Inflammatory macrophage treated with lipopolysaccharide for 1 hour (primary cell): ENCODE measurements at regions not wholly inside any gene's neighbourhood (a gene's known extent, or its start where the extent isn't known, plus 50 kb on each side); places are given as distances from the start of the nearest gene placed in this dataset.
"Not testable (repeated sequence)": the region's sequence is repeated elsewhere in the genome, so short reads cannot be mapped to it uniquely, and the experiment has no call there.

Experiments used
- DNase-seq, 2 donors: peaks; one replicate each; pipeline ENCODE4 v3.0.0-alpha.2; 2020 to 2022

DNA sequence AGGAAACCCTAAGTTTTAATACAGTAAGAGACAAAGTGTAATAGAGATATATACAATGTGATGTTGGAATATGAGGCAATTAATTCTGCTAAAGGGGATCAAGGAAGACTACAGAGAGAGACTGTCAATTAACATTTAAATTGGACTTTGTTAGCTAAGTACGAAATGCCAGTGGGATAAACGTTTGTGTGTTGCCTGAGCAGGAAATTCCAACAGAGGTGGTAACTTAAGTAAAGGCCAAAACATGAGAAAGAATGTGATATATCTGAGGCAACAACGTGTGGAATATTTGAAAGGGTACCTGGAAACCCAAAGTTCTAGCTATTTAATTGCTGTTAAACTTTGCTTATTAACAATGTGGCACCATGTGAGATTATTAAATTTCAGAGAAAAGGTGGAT lies 1666.9 kb upstream of the WWC1 start:
- no peak for DNase-seq

DNA sequence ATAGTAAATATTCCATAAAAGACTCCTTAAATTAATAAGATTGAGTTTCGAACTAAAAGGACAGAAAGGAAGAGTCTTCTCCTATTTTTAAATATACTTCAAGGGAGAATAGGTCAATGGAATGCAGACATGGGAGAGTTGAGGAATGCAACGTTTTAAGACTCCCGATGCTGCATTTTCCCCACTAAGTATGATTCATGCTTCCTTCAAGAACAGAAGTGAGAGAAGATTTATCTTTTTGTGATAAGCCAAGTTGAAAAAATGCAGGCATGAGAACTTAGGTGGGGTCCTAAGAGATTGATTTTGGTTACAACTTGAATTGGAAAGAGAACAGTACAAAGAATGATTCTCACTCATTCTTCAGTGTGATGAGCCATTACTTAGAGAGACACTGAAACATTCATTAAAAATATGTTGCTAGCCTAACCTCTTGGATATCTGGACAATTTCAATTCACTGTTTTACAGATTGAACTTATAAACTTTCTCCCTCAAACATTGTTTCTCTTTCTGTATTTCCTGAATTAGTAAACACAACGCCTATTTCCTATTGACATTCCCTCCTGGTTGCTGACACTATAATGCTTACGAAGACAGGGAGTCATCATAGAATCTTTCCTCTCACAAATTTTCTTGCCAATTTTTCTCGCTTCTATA lies 1666.1 kb upstream of the WWC1 start:
- no peak for DNase-seq

DNA sequence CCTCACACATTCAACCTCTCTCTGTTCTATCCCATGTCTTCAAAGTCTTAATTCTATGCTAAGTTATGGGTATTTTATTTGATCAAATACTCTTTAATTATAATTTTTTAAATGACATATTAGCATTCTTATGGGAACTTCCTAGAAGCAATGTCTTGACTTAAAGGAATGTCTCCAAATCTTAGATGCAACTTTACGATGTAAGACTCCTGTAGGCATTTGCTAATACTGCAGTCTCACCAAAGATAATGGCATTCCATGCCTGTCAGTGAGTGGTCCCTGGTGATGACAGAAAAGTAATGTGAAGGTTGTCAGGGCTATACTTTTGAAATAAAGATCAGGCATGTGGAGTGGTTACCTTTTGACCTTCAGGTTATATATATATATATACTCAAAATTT lies 1654.2 kb upstream of the WWC1 start:
- DNase-seq, result no peak

GRCh38 chr5:166639151-166639550 lies 1652.3 kb upstream of the WWC1 start:
- no peak for DNase-seq

GRCh38 chr5:166640136-166640535 lies 1651.3 kb upstream of the WWC1 start:
- not testable (repeated sequence) for DNase-seq

GRCh38 chr5:166648736-166649135 lies 1642.7 kb upstream of the WWC1 start:
- DNase-seq, result no peak

DNA sequence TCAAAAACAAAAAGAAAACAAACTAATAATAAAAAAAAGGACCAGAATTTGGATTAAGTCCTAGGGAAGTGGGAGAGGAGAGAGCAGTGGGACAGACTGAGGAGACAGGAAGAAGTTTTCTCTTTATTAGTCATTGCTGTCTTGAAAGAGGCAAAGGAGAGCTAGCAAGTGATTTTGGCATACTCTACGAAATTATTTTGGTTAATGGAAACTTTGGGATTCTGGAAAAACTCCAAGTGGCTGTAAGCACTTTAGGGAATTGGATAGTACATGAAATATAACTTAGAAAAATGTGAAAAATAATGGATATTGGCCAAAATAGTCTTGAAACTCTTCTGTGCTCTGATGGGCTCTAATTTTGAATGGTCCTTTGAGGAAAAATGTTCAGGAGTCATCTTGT lies 1641.8 kb upstream of the WWC1 start:
- DNase-seq, result no peak

- DNase-seq, result no peak
These were observed 1640.2 kb upstream of the WWC1 start for GRCh38 chr5:166651234-166651633.

- DNase-seq, result no peak
These were observed 1619.6 kb upstream of the WWC1 start for GRCh38 chr5:166671811-166672210.

GRCh38 chr5:166672431-166672830 lies 1619.0 kb upstream of the WWC1 start:
- DNase-seq, result no peak

GRCh38 chr5:166677891-166678290 lies 1613.6 kb upstream of the WWC1 start:
- no peak for DNase-seq

- no peak for DNase-seq
These were observed 1612.1 kb upstream of the WWC1 start for GRCh38 chr5:166679331-166679730.

- no peak for DNase-seq
These were observed 1596.1 kb upstream of the WWC1 start for GRCh38 chr5:166695326-166695725.

DNA sequence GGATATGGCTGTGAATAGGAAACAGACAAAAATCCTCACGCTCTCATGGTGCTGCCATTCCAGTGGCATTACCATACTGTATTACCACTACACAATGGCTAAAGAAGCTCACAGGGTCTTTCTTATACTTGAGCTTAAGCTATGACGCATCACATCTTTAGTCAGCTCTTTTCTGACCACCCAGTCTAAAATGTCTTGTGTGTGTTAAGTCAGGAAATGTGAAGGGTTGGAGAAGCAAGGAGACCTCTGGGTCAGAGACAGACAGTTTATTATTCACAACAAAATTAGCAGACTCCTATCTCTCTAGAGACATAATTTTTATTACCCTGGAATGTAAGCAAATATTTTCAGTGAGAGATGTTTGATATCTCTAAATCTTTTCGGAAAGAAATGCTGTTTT lies 1583.2 kb upstream of the WWC1 start:
- no peak for DNase-seq

DNA sequence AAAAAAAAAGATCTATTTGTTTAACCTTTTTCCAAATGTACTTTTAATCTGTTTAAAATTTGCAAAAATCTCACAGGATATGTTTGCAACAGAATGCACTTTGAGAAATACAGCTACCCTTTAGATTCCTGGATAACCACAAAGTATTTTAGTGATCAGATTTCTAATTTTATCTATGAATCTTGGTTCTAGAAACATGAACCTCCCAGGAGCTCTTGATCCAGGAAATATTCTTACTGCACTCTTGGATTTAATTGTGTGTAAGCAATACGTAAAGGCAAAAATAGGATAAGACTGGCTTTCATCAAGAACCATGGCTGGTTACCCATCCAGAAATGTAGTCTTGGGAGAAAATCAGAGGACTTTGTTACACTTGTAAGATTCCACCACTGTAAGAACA lies 1581.8 kb upstream of the WWC1 start:
- no peak for DNase-seq

GRCh38 chr5:166710271-166710670 lies 1581.2 kb upstream of the WWC1 start:
- DNase-seq, result no peak

GRCh38 chr5:166712447-166713185 lies 1578.8 kb upstream of the WWC1 start:
- no peak for DNase-seq

GRCh38 chr5:166713295-166713694 lies 1578.2 kb upstream of the WWC1 start:
- DNase-seq, result no peak

GRCh38 chr5:166716856-166717492 lies 1574.5 kb upstream of the WWC1 start:
- DNase-seq, result no peak

DNA sequence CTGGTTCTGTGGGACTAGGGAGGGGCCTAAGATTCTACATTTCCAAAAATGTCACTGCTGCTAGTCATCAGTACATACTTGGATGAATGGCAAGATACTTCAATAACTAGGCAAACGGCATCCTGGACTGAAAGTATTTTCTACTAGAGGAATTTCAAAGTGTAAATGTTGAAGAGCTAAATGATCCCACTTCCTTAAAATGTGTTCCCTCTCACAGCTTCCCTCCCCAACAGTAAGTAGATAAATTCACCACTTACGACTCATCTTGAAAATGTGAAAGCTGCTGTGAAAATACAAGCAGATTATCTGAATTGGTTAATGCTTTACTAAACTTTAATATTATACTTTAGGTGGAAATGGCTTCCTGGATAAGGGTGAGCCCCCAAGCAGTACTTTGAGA lies 1571.5 kb upstream of the WWC1 start:
- no peak for DNase-seq

- no peak for DNase-seq
These were observed 1568.5 kb upstream of the WWC1 start for GRCh38 chr5:166722939-166723338.

GRCh38 chr5:166724284-166724683 lies 1567.2 kb upstream of the WWC1 start:
- no peak for DNase-seq

DNA sequence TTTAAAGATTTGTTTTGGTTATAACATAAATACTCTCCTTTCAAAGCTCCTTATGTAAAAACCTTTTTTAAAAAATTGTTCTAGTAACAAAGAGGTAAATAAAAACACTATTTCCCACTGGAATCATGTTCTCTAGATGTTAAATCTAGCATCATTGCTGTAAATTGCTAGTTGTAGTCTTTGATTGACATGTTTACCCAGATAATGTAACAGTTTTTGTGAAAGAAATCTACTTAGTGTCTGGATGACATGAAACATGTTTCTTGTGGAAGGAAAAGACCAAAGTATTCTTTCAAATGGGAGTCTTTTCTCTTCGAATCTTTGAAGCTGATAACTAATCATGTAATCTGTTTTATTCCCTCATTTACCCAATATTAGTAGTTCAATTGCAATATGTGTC lies 1565.9 kb upstream of the WWC1 start:
- no peak for DNase-seq

DNA sequence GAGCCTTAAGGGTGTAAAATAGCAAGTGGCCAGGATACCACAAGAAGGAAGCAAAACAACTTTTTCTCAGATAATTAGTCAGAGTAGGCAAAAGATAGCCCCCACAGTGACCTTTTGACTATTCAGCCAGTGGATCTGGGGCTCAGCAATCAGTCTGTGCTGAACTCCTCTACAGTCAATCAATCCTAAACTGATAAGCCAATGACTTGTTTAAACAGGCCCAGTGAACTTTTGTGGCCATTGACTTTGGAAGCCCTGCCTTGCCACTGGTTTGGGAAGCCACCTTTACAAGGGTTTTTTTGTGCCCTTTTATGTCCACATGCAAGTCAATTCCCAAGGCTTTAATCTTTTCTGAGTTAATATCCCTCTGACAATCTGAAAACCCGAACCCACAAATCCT lies 1565.0 kb upstream of the WWC1 start:
- DNase-seq, result no peak
